ENCODE measurements at regions not wholly inside any gene's neighbourhood (a gene's known extent, or its start where the extent isn't known, plus 50 kb on each side); places are given as distances from the start of the nearest gene placed in this dataset.

DNA sequence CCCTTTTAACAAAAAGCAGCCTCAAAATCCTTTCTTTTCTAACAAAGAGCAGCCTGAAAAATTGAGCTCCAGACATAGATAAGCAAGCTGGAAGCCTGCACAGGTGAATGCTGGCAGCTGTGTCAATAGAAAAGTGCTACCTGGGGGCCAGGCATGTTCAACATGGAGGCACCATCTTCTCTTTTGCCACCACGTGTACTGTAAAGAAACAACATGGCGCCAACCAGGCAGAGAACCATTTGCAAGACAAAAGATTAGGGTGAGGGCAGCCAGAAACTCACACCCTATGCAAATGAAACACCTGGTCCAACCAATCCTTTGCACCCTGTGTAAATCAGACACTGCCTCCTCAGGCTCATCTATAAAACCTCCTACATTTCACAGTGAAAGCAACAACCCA, 96.0 kb downstream of the ACTL7B start:
- TF ChIP-seq POLR2AphosphoS5 (IDR thresholded peaks at IDR 0.05) = no peak
- TF ChIP-seq POLR2A (IDR thresholded peaks at IDR 0.05) = no peak
- no peak for TF ChIP-seq EP300 (IDR thresholded peaks at IDR 0.05)
- TF ChIP-seq, protein P1, sequence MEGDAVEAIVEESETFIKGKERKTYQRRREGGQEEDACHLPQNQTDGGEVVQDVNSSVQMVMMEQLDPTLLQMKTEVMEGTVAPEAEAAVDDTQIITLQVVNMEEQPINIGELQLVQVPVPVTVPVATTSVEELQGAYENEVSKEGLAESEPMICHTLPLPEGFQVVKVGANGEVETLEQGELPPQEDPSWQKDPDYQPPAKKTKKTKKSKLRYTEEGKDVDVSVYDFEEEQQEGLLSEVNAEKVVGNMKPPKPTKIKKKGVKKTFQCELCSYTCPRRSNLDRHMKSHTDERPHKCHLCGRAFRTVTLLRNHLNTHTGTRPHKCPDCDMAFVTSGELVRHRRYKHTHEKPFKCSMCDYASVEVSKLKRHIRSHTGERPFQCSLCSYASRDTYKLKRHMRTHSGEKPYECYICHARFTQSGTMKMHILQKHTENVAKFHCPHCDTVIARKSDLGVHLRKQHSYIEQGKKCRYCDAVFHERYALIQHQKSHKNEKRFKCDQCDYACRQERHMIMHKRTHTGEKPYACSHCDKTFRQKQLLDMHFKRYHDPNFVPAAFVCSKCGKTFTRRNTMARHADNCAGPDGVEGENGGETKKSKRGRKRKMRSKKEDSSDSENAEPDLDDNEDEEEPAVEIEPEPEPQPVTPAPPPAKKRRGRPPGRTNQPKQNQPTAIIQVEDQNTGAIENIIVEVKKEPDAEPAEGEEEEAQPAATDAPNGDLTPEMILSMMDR (IDR thresholded peaks at IDR 0.05) = no peak
- intact Hi-C loops (cut with DNase I) = loop anchor here (5.0 kb wide), 2 partner anchors 1278 to 1293 kb away; no protein-coding TSS in a partner anchor
- 81 to 91% methylated on average over 2 of the region's 2 CpGs for WGBS, 2 donors

DNA sequence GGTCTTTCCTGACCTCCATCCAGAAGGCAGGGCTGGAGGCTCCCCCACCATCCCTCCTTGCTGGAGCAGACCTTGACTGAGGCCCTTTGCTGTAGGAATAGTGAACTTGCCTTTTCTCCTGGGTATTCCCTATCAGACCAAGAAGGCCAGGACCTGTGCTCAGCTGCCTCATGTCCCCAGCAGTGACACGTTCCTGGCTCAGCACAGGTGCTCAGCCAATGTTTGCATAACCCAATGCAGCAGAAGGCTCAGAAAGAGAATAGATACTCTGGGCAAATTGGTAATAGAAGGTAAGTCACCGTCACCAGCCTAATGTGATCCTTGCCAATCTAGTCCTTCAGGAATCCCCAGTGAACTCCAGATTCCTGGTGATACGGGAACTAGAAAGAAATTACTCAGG, 96.4 kb downstream of the ACTL7B start:
- Histone ChIP-seq H3K36me3 (no peaks in the 10 kb centered on the region), H3K27me3 (no peaks in the 10 kb centered on the region), H3K4me3 (no peak overlapping the region), H3K9me3 (no peaks in the 10 kb centered on the region), H3K27ac (no peak overlapping the region), H3K4me1 (peaks cover 0 to 12% (median 8%) of the 10 kb centered on the region in 4 donors)
- DNase-seq = no peak
- WGBS, 2 donors = 81 to 88% methylated on average over 3 of the region's 3 CpGs
- TF ChIP-seq POLR2A (IDR thresholded peaks at IDR 0.05) (no peak), EP300 (IDR thresholded peaks at IDR 0.05) (no peak), POLR2AphosphoS5 (IDR thresholded peaks at IDR 0.05) (no peak)
- TF ChIP-seq, protein P1 (IDR thresholded peaks at IDR 0.05) = no peak
- intact Hi-C loops (cut with DNase I) = no loop called here

More for the DNA sequence above, 96.0 kb downstream of the ACTL7B start:
- DNase-seq = no peak
- Histone ChIP-seq H3K4me3 (no peak overlapping the region), H3K36me3 (no peaks in the 10 kb centered on the region), H3K4me1 (peaks cover 0 to 12% (median 8%) of the 10 kb centered on the region in 4 donors), H3K27ac (no peak overlapping the region), H3K9me3 (no peaks in the 10 kb centered on the region), H3K27me3 (no peaks in the 10 kb centered on the region)

DNA sequence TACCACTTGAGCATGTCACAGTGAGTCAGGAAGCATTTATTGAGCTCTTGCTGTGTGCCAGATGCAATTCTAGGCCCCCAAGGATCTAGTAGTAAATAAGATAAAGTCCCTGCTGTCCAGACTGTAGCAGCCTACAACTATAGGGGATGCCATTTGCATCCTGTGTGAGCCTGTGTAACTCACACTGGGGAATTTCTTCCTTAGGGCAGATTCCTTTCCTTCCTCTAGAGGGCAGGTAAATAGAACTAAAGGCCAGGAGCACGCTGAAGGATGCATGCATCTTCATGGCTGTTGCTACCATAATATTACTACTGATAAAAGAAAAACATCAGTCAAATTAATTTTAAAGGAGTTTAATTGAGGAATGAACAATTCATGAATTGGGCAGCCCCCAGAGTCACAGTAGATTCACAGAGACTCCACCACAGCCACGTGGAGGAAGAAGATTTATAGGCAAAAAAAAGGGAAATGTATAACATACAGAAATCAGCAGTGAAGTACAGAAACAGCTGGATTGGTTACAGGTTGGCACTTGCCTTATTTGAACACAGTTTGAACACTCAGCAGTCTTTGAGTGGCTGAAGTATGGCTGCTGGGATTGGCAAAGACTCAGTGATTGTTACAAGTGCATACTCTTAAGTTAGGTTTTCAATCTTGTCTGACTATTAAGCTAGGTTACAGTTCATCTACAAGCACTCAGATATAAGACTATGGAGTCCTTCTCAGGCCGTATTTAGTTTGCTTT, 98.9 kb downstream of the ACTL7B start:
- WGBS, 2 donors = 68 to 70% methylated on average over 3 of the region's 3 CpGs
- no peak for DNase-seq

DNA sequence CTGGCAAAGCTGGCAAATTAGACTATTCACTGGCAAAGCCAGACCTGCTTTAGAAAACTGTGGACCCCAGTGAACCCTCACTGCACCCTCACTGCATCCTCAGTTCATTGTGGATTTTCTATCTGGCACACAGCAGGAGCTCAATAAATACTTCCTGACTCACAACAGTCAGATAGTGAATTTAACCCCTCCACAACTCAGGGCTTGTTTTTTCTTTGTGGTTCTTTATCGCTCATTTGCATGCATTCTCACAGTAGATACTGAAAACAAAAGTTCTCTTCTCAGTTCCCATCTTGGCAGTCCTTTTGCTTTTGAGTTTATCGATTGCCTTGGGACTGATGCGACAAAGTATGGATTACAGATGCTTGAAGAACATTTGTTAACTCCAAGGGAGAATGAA, 99.8 kb downstream of the ACTL7B start:
- Histone ChIP-seq H3K36me3 (no peaks in the 10 kb centered on the region), H3K4me1 (peaks cover 0 to 3% (median under 1%) of the 10 kb centered on the region in 4 donors), H3K27me3 (no peaks in the 10 kb centered on the region), H3K27ac (no peak overlapping the region), H3K4me3 (no peak overlapping the region), H3K9me3 (no peaks in the 10 kb centered on the region)
- DNase-seq = no peak
- WGBS, 2 donors = 88 to 93% methylated on average over 3 of the region's 3 CpGs
- TF ChIP-seq EP300 (IDR thresholded peaks at IDR 0.05) (no peak), POLR2A (IDR thresholded peaks at IDR 0.05) (no peak)
- TF ChIP-seq, protein P1 (IDR thresholded peaks at IDR 0.05) = no peak
- intact Hi-C loops (cut with DNase I) = no loop called here

More for the DNA sequence above, 98.9 kb downstream of the ACTL7B start:
- Histone ChIP-seq H3K9me3 (no peaks in the 10 kb centered on the region), H3K27ac (peak overlapping the region in 1 of 4 donors; percentile 31), H3K4me1 (peaks cover 0 to 12% (median 8%) of the 10 kb centered on the region in 4 donors), H3K4me3 (no peak overlapping the region), H3K27me3 (no peaks in the 10 kb centered on the region), H3K36me3 (no peaks in the 10 kb centered on the region)
- intact Hi-C loops (cut with DNase I) = no loop called here
- TF ChIP-seq EP300 (IDR thresholded peaks at IDR 0.05) (no peak), POLR2AphosphoS5 (IDR thresholded peaks at IDR 0.05) (no peak), POLR2A (IDR thresholded peaks at IDR 0.05) (no peak)
- TF ChIP-seq, protein P1 (IDR thresholded peaks at IDR 0.05) = no peak
